ENCODE measurements at regions not wholly inside any gene's neighbourhood (a gene's known extent, or its start where the extent isn't known, plus 50 kb on each side); places are given as distances from the start of the nearest gene placed in this dataset.

- TF ChIP-seq ZNF468 (CRISPR knock-in tag; IDR thresholded peaks at IDR 0.05) = no peak
- no peak for TF ChIP-seq ZNF430 (CRISPR knock-in tag; IDR thresholded peaks at IDR 0.05)
- no peak for TF ChIP-seq ATF2 (CRISPR knock-in tag; IDR thresholded peaks at IDR 0.05)
Observed at GRCh38 chr22:49243965-49244364, 583.7 kb downstream of the BRD1 start (continued).

GRCh38 chr22:49243335-49243734 is 584.3 kb downstream of the BRD1 start:
- Histone ChIP-seq H2AFZ (ENCODE audit: low read length) (no peak overlapping the region), H3K4me3 (replicated peaks in 1 of 3; ENCODE audit: insufficient read depth in 1 of 3, low read depth in 2 of 3, low read length in 3 of 3) (no peak overlapping the region), H3K27me3 (ENCODE audit: control insufficient read depth in 1 of 2, insufficient read depth in 2 of 2, low read length in 2 of 2) (peaks cover 3 to 26% of the 10 kb centered on the region in 2 experiments; a peak in 4 of 5 replicates), H3K79me2 (ENCODE audit: insufficient read depth, low read length) (no peaks in the 10 kb centered on the region), H4K20me1 (ENCODE audit: insufficient read depth, low read length) (no peaks in the 10 kb centered on the region), H3K9me3 (ENCODE audit: low read length) (no peaks in the 10 kb centered on the region), H3K4me2 (ENCODE audit: low read depth, low read length) (no peak overlapping the region), H3K9ac (ENCODE audit: insufficient read depth, low read depth, low read length) (no peak overlapping the region), H3K27ac (ENCODE audit: extremely low read length, insufficient read depth, low read length) (no peak overlapping the region), H3K36me3 (replicated peaks in 1 of 2; ENCODE audit: control insufficient read depth in 1 of 2, insufficient read depth in 2 of 2, low read length in 2 of 2) (no peaks in the 10 kb centered on the region), H3K4me1 (ENCODE audit: insufficient read depth, low read length) (no peaks in the 10 kb centered on the region)
- ChIA-PET POLR2A (no interaction called here), CTCF (ENCODE audit: low intra/inter-chr PET ratio, low total read pairs) (no interaction called here)
- intact Hi-C loops (cut with micrococcal nuclease; ENCODE audit: unreplicated experiment) = no loop called here
- in situ Hi-C loops (cut with HindIII; ENCODE audit: extremely low pct_ligation_motif_present, low pct_unique_long_range_greater_than_20kb) = no loop called here
- ATAC-seq (no peak), FAIRE-seq (no peak), DNase-seq (ENCODE audit: low spot score) (no peak)
- WGBS (ENCODE audit: low lambda C conversion rate) = 39% methylated on average over 3 of the region's 5 CpGs
- BruUV-seq (replicated peaks) = no TSS peak
- TF ChIP-seq ZNF207 (IDR thresholded peaks at IDR 0.05; ENCODE audit: borderline replicate concordance) = no peak
- TF ChIP-seq SRY (CRISPR knock-in tag; IDR thresholded peaks at IDR 0.05) = no peak
- no peak for TF ChIP-seq HOXA7 (CRISPR knock-in tag; IDR thresholded peaks at IDR 0.05)
- no peak for TF ChIP-seq ZNF879 (CRISPR knock-in tag; IDR thresholded peaks at IDR 0.05)
- no peak for TF ChIP-seq ZSCAN5A (CRISPR knock-in tag; IDR thresholded peaks at IDR 0.05; ENCODE audit: borderline replicate concordance)
- no peak for TF ChIP-seq TFAP4 (IDR thresholded peaks at IDR 0.05; ENCODE audit: borderline replicate concordance, low read depth)
- TF ChIP-seq MAFK (conservative IDR thresholded peaks at IDR 0.05 in 1 of 2, IDR thresholded peaks at IDR 0.05 in 1 of 2; ENCODE audit: low read length in 2 of 2) = no peak
- no peak for TF ChIP-seq ZNF800 (CRISPR knock-in tag; IDR thresholded peaks at IDR 0.05)
- no peak for TF ChIP-seq ZSCAN30 (CRISPR knock-in tag; IDR thresholded peaks at IDR 0.05)
- TF ChIP-seq MYPOP (CRISPR knock-in tag; IDR thresholded peaks at IDR 0.05) = no peak
- TF ChIP-seq USF2 (IDR thresholded peaks at IDR 0.05; ENCODE audit: low read depth, low read length) = no peak
- no peak for TF ChIP-seq USF2 (CRISPR knock-in tag; IDR thresholded peaks at IDR 0.05; ENCODE audit: borderline replicate concordance)

All from HepG2 (cell line).